H1 (cell line): ENCODE measurements at regions not wholly inside any gene's neighbourhood (a gene's known extent, or its start where the extent isn't known, plus 50 kb on each side); places are given as distances from the start of the nearest gene placed in this dataset.

Source experiments
- CHD2 ChIP-seq: IDR thresholded peaks from 2 replicates; pipeline ENCODE4 v1.6.1; 2012; ENCODE audit warnings: low read length, improper control_type of control experiment
- KDM5A ChIP-seq: fragments of 200-600 bp; IDR thresholded peaks from 2 replicates; pipeline ENCODE4 v1.7.1; 2012; ENCODE audit warnings: mild to moderate bottlenecking, low read length, inconsistent platforms, mixed read lengths
- RBBP5 ChIP-seq: IDR thresholded peaks from 2 replicates; pipeline ENCODE4 v1.7.1; 2012; ENCODE audit warnings: low read depth, mild to moderate bottlenecking, inconsistent platforms, low read length, moderate library complexity, borderline replicate concordance
- TAF7 ChIP-seq: optimal IDR thresholded peaks from 2 replicates; pipeline ENCODE3; 2011; ENCODE audit warnings: low read depth, mild to moderate bottlenecking, inconsistent platforms, low read length, moderate library complexity, borderline replicate concordance
- ZNF274 ChIP-seq: IDR thresholded peaks from 2 replicates; pipeline ENCODE4 v1.7.0; 2012; ENCODE audit warnings: low read length, borderline replicate concordance; ENCODE audit errors: extremely low read depth
- TF ChIP-seq, protein P1 (sequence below): IDR thresholded peaks from 2 replicates; pipeline ENCODE4 v1.6.1; 2011; ENCODE audit warnings: low read length, improper control_type of control experiment

DNA sequence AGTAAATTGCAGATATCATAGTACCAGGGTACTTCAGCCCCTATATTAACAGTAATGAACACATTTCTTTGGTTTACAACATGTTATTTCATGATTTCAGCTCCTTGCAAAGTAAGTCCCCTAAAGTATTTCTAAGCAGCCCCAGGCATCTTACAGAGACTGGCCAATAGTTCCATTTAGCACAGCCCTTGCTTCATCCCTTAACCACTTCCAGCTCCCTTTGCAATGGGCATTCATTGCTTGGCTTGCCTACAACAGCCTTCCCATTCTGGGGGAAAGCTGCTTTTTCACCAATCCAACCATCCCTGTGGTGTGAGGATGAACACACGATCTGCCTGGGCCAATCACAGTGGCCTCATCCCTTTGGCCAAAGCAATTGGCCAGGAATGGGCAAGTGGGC, 67.2 kb upstream of the XCR1 start (continued):
- no peak for TF ChIP-seq RBBP5
- TF ChIP-seq, protein P1, sequence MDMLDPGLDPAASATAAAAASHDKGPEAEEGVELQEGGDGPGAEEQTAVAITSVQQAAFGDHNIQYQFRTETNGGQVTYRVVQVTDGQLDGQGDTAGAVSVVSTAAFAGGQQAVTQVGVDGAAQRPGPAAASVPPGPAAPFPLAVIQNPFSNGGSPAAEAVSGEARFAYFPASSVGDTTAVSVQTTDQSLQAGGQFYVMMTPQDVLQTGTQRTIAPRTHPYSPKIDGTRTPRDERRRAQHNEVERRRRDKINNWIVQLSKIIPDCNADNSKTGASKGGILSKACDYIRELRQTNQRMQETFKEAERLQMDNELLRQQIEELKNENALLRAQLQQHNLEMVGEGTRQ, result no peak
- TF ChIP-seq TAF7, result no peak
- TF ChIP-seq CHD2, result no peak
- TF ChIP-seq KDM5A, result no peak
- no peak for TF ChIP-seq ZNF274
